Ascending aorta (tissue), 2 donors: ENCODE measurements at regions not wholly inside any gene's neighbourhood (a gene's known extent, or its start where the extent isn't known, plus 50 kb on each side); places are given as distances from the start of the nearest gene placed in this dataset.

Source experiments
- DNase-seq, 2 donors: peaks; one replicate each; pipeline ENCODE4 v3.0.0-alpha.2; 2019; ENCODE audit warnings: low spot score in 2 of 2
- H3K27ac ChIP-seq, 2 donors: fragments of 200-600 bp; sonication (generic); one replicate each; pipeline ENCODE4 v1.5.1; 2016 to 2017; ENCODE audit warnings: mild to moderate bottlenecking in 1 of 2
- H3K27me3 ChIP-seq: fragments of 200-600 bp; sonication (generic); one replicate; pipeline ENCODE4 v1.5.1; 2017
- H3K36me3 ChIP-seq, 2 donors: fragments of 200-600 bp; sonication (generic); one replicate each; pipeline ENCODE4 v1.5.1; 2016
- H3K4me1 ChIP-seq, 2 donors: fragments of 200-600 bp; sonication (generic); one replicate each; pipeline ENCODE4 v1.5.1; 2016 to 2017; ENCODE audit warnings: mild to moderate bottlenecking in 1 of 2
- H3K4me3 ChIP-seq, 2 donors: fragments of 200-600 bp; sonication (generic); one replicate each; pipeline ENCODE4 v1.5.1; 2016 to 2017; ENCODE audit warnings: mild to moderate bottlenecking in 1 of 2
- H3K9me3 ChIP-seq, 2 donors: fragments of 200-600 bp; sonication (generic); one replicate each; pipeline ENCODE4 v1.5.1; 2016
- intact Hi-C: fragments of 100-400 bp; cut with DNase I; formaldehyde crosslinking; loops from one replicate; pipeline ENCODE4 v1.15.1; 2023
- TF ChIP-seq, protein P1 (sequence below), 3 experiments: fragments of 200-600 bp in 2 of 3; fragments of 450-650 bp in 1 of 3; sonication (generic) in 2 of 3; IDR thresholded peaks; one replicate each; pipeline ENCODE4 v1.5.1; 2016 to 2019; ENCODE audit warnings: antibody characterized with exemption in 3 of 3, mild to moderate bottlenecking in 1 of 3, moderate library complexity in 1 of 3

DNA sequence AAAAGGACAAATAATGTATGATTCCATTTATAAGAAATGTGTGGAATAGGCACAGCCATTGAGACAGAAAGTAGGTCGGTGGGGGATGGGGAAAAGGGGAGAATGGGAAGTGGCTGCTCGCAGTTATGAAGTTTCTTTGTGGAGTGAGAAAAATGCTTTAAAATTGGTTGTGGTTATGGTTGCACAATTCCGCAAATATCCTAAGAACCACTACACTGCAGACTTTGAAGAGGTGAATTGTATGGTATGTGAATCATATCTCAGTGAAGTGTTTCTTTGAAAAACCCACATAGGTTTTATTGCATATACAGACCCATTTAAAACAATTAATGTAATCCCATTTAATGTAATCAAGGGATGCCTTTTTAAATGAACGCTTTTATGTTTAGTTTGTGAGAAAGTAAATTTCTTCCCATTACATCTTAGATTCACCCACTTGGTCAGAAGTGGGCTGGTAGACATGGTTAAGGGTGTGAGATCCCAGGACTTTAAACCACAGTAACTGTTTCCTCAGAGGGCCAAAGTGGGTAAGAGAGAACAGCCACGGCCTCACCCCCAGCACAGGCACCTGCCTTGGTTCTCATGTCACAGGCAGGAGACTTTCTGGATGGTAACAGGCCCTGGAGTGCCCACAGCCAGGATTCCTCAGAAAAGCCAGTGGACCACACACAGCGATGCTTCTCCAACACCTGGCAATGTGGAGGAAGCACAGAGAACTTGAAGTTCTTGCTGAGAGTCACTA lies 119.3 kb upstream of the GJB6 start:
- intact Hi-C loops: no loop called here
- TF ChIP-seq, protein P1, sequence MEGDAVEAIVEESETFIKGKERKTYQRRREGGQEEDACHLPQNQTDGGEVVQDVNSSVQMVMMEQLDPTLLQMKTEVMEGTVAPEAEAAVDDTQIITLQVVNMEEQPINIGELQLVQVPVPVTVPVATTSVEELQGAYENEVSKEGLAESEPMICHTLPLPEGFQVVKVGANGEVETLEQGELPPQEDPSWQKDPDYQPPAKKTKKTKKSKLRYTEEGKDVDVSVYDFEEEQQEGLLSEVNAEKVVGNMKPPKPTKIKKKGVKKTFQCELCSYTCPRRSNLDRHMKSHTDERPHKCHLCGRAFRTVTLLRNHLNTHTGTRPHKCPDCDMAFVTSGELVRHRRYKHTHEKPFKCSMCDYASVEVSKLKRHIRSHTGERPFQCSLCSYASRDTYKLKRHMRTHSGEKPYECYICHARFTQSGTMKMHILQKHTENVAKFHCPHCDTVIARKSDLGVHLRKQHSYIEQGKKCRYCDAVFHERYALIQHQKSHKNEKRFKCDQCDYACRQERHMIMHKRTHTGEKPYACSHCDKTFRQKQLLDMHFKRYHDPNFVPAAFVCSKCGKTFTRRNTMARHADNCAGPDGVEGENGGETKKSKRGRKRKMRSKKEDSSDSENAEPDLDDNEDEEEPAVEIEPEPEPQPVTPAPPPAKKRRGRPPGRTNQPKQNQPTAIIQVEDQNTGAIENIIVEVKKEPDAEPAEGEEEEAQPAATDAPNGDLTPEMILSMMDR (IDR thresholded peaks at IDR 0.05): no peak
- no peaks in the 10 kb centered on the region for H3K27me3 ChIP-seq
- no peak for DNase-seq
- no peak overlapping the region for H3K4me3 ChIP-seq
- H3K4me1 ChIP-seq: no peaks in the 10 kb centered on the region
- H3K27ac ChIP-seq: no peak overlapping the region
- no peaks in the 10 kb centered on the region for H3K9me3 ChIP-seq
- H3K36me3 ChIP-seq: no peaks in the 10 kb centered on the region

DNA sequence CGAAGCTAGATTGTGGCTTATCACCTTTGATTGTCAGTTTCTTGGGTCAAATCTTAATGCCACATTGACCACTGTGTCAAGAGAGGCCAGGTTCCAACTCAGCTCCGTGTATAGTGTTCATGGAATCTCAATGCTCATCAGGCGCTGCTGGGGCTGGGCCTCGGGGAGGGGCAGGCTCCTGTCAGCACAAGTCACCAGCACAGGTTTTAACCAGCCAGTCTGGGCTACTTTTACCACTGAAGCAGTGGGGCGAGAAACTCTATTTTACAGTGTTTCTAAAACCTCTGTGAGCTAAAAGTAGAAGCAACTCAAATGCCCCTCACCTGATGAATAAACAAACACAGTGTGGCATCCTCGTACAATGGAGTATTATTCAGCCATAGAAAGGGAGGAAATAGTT lies 118.7 kb upstream of the GJB6 start:
- Histone ChIP-seq H3K27ac (no peak overlapping the region), H3K4me1 (no peaks in the 10 kb centered on the region), H3K27me3 (no peaks in the 10 kb centered on the region), H3K9me3 (no peaks in the 10 kb centered on the region), H3K4me3 (no peak overlapping the region), H3K36me3 (no peaks in the 10 kb centered on the region)
- no peak for DNase-seq
- TF ChIP-seq, protein P1 (IDR thresholded peaks at IDR 0.05): no peak
- intact Hi-C loops: no loop called here

DNA sequence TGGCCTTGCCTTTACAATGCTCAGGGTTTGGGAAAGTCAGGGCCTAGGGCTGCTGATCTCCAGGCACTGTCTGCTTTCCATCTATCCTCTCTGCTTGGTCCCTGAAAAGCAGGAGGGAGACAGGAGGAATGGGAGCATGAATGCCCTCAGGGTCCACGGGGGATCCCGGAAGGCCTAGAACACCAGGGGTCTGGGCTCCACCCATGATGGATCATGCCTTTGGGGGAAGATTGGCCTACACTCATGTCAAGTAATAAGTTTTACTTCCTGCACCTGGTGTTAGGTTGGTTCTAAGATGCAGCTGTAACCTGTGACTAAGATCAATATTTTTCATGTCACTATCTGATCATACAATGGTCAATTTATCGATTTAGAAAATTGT lies 118.3 kb upstream of the GJB6 start:
- H3K9me3 ChIP-seq: no peaks in the 10 kb centered on the region
- H3K36me3 ChIP-seq: no peaks in the 10 kb centered on the region
- H3K4me3 ChIP-seq: no peak overlapping the region
- intact Hi-C loops: no loop called here
- H3K4me1 ChIP-seq: no peaks in the 10 kb centered on the region
- H3K27ac ChIP-seq: no peak overlapping the region
- H3K27me3 ChIP-seq: no peaks in the 10 kb centered on the region
- TF ChIP-seq, protein P1 (IDR thresholded peaks at IDR 0.05): no peak
- no peak for DNase-seq

DNA sequence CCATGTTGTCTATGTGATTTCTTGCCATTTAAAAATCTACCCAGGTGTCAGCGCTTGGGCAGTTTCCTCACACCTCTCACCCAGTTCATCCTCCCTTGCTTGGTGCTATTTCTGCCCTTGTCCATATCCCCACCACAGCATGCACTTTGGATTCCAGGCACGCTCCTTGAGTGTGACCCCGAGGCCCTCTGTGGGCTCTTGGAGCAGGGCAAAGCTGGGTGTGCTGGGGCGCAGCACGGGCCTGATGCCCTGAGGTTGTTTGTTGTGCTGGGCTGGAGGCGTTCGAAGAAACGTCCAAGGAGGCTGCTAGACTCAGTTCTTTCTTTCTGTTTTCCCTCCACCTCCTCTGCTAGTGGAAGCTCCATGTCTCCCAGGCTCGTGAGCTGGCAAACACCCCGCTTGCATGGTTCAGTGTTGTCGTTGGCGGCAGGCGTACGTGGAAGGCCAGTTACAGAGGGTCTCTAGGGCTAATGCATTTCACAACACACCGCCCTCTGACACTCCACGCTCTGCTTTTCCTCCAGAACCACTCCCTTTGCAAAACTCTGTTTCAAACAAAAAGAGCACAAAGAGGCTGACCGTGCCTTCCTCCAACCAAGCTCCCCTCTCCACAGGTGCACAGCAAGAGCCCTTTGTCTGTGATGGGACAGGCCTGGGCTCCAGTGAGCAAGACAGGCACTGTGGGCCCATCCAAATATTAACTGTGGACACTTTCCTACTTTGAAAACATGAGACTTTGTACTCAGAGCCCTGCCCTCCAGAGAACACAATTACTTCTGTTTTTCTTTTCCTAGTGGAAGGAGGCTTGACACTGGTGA lies 117.7 kb upstream of the GJB6 start:
- Histone ChIP-seq H3K4me3 (no peak overlapping the region), H3K4me1 (no peaks in the 10 kb centered on the region), H3K36me3 (no peaks in the 10 kb centered on the region), H3K27ac (no peak overlapping the region), H3K27me3 (no peaks in the 10 kb centered on the region), H3K9me3 (no peaks in the 10 kb centered on the region)
- DNase-seq: peak in 1 of 2 donors; percentile 71
- TF ChIP-seq, protein P1 (IDR thresholded peaks at IDR 0.05): no peak
- intact Hi-C loops: no loop called here

DNA sequence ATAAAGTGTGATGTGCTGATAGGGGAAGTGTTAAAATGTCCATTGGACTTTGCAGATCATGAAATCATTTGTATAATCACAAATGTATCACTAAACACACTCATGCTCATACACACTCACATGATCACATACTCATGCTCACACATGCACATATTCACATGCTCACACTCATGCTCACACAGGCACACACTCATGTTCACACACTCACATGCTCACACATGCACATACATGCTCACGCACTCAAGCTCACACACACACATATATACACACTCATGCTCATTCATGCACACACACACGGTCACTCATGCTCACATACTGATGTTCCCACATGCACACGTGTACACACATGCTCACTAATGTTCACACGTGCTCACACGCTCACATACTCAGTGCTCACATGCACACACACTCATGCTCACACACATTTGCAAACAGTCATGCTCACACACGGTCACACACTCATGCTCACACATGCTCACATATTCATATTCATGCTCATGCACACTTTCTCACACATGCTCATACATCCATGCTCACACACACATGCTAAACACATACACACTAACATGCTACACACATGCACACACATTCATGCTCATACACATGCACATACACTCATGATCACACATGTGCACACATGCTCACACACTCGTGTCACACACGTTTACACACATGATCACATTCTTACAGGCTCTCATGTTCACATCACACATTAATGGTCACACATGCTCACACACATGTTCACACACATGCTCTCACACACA lies 116.7 kb upstream of the GJB6 start:
- Histone ChIP-seq H3K36me3 (no peaks in the 10 kb centered on the region), H3K4me3 (no peak overlapping the region), H3K9me3 (no peaks in the 10 kb centered on the region), H3K27ac (no peak overlapping the region), H3K4me1 (no peaks in the 10 kb centered on the region), H3K27me3 (no peaks in the 10 kb centered on the region)
- no peak for DNase-seq
- intact Hi-C loops: no loop called here
- TF ChIP-seq, protein P1 (IDR thresholded peaks at IDR 0.05): no peak
